Peyer's patch (tissue), 4 donors: ENCODE measurements at regions not wholly inside any gene's neighbourhood (a gene's known extent, or its start where the extent isn't known, plus 50 kb on each side); places are given as distances from the start of the nearest gene placed in this dataset.

Experiments
- CTCF ChIP-seq, 6 experiments: fragments of 450-650 bp in 4 of 6; fragments of 200-600 bp in 2 of 6; sonication (generic) in 1 of 6; IDR thresholded peaks; one replicate each; pipeline ENCODE4 v1.5.1; 2017 to 2019; ENCODE audit warnings: antibody characterized with exemption in 6 of 6, mild to moderate bottlenecking in 3 of 6, moderate library complexity in 1 of 6
- POLR2A ChIP-seq, 2 donors: fragments of 450-650 bp; IDR thresholded peaks; one replicate each; pipeline ENCODE4 v1.5.1; 2017; ENCODE audit warnings: antibody characterized with exemption in 2 of 2, mild to moderate bottlenecking in 2 of 2, moderate library complexity in 2 of 2

DNA sequence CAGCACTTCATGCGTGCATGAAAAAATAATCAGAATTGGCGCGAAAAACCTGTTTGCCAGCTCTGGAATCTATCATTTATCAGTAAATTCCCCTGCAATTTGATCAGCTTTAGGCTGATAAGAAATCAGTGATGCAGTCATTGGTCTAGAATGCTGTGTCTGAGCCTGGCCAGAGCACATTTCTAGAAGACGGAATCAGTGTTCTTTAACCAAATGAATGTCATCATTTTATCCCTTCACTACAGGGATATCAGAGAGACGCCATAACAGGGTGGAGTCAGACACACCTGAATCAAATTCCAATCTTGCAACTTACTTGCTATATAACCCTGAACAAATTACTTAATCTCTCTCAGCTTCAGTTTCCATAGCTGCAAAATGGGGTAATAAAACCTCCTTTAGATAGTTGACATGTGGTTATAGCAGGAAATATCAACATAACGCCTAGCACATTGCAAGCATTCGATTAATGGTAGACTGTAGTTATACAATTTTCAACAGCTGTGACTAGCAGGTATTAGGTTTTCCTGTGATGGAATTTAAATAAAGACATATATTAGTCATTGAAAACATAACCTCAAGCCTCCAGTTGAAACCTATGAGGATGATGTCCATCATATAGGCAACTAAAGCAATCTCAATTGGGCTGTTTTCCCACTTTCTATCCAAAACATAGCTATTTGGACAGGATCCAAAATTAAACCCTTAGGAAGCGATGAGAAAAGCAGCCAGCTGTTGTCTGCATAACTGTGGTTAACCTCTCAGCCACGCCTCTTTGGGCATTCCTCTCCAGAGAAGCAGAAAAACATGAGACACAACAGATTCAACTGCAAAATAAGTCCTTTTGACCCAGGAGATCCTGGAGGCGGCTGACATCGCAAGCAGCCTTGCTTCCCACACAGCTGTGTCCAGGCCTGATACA lies 51.6 kb upstream of the UBL3 start:
- no peak for TF ChIP-seq CTCF (IDR thresholded peaks at IDR 0.05)
- TF ChIP-seq POLR2A (IDR thresholded peaks at IDR 0.05) = no peak
